Panc1 (cell line): ENCODE measurements at regions not wholly inside any gene's neighbourhood (a gene's known extent, or its start where the extent isn't known, plus 50 kb on each side); places are given as distances from the start of the nearest gene placed in this dataset.

Experiments
- REST ChIP-seq, 2 experiments: IDR thresholded peaks; 2 replicates each; pipeline ENCODE4 v1.6.1; 2011 to 2012; ENCODE audit warnings: low read depth in 2 of 2, control low read depth in 1 of 2, low read length in 1 of 2, mild to moderate bottlenecking in 1 of 2, moderate library complexity in 1 of 2; ENCODE audit not compliant: insufficient read depth in 1 of 2
- TCF7L2 ChIP-seq: IDR thresholded peaks from 2 replicates; pipeline ENCODE4 v1.6.1; 2011; ENCODE audit warnings: mild to moderate bottlenecking, low read depth, low read length, inconsistent platforms
- TF ChIP-seq, protein P1 (sequence below): fragments of 450-650 bp; IDR thresholded peaks from 2 replicates; pipeline ENCODE4 v1.5.1; 2017; ENCODE audit warnings: mild to moderate bottlenecking

DNA sequence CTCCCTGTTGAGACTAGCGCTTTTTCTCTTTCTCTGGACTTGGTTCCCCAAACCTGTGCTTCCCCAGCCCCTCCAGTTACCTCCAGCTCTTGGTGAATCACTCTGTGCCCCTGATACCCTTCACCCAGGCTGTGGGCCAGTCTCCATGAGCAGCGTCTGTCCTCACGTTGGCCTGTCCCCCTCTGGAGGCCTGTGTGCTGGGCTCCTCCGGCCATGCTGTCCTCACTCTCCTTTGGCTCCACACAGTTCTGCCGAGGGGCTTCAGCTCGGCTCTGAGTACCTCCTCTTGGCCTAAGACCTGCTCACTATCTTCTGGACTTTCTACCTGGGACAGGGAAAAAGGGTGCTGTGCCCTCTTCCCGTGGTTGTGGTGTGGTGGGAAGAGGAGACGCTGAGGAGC is 140.2 kb upstream of the TNS3 start:
- TF ChIP-seq, protein P1, sequence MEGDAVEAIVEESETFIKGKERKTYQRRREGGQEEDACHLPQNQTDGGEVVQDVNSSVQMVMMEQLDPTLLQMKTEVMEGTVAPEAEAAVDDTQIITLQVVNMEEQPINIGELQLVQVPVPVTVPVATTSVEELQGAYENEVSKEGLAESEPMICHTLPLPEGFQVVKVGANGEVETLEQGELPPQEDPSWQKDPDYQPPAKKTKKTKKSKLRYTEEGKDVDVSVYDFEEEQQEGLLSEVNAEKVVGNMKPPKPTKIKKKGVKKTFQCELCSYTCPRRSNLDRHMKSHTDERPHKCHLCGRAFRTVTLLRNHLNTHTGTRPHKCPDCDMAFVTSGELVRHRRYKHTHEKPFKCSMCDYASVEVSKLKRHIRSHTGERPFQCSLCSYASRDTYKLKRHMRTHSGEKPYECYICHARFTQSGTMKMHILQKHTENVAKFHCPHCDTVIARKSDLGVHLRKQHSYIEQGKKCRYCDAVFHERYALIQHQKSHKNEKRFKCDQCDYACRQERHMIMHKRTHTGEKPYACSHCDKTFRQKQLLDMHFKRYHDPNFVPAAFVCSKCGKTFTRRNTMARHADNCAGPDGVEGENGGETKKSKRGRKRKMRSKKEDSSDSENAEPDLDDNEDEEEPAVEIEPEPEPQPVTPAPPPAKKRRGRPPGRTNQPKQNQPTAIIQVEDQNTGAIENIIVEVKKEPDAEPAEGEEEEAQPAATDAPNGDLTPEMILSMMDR = no peak
- TF ChIP-seq TCF7L2 (no peak), REST (IDR thresholded peaks at IDR 0.05; ENCODE audit: insufficient read depth in 1 of 2, low read depth in 2 of 2, low read length in 1 of 2) (no peak)
